ENCODE measurements at regions not wholly inside any gene's neighbourhood (a gene's known extent, or its start where the extent isn't known, plus 50 kb on each side); places are given as distances from the start of the nearest gene placed in this dataset.

GRCh38 chr1:58895082-58895481 is 111.2 kb upstream of the JUN start:
- DNase-seq, result no peak

GRCh38 chr1:58895559-58896145 is 111.8 kb upstream of the JUN start:
- DNase-seq, result peak; percentile 54

DNA sequence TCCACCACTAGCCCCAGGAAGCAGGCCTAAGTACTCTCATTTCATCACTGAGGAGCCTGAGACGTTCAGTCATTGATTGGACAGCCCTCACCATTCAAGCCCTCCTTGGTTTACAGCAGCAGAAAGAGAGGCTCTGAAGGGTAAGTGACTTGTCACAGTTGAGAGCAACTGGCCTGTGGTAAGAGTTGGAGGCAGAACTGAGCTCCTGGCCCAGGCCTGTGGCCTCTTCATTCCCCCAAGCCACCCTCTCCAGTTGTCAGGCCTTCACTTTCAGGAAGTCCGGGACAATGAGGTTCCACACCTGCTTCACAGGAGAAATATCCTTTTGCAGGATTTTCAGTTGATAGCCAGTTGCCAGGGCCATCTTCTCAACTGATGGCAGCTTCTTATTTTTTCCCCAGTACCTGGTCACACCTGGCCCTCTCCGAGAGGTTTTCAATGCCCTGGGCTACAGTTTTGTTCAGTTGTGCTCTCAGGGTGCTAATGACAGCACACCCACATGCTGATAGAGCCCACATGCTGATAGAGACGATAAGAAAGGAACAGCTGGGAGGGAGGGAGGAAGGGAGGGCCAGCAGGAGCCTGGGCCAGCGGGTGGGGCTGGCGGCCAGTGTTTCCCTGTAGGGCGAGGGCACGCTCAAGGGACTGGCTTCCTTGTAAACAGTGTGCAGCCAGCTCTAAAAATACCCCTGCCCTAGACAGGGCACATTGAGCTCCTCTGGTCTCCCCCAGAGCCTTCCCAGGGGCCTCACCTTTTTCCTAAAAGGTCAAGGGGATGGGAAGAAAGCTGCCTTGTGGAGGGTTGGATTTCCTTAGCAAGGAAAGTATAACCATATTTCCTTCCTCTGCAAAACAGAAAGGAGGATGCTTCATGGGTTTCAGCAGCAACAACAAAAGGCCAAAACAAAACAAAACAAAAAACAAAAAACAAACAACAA is 112.7 kb upstream of the JUN start:
- peak; percentile 81 for DNase-seq

DNA sequence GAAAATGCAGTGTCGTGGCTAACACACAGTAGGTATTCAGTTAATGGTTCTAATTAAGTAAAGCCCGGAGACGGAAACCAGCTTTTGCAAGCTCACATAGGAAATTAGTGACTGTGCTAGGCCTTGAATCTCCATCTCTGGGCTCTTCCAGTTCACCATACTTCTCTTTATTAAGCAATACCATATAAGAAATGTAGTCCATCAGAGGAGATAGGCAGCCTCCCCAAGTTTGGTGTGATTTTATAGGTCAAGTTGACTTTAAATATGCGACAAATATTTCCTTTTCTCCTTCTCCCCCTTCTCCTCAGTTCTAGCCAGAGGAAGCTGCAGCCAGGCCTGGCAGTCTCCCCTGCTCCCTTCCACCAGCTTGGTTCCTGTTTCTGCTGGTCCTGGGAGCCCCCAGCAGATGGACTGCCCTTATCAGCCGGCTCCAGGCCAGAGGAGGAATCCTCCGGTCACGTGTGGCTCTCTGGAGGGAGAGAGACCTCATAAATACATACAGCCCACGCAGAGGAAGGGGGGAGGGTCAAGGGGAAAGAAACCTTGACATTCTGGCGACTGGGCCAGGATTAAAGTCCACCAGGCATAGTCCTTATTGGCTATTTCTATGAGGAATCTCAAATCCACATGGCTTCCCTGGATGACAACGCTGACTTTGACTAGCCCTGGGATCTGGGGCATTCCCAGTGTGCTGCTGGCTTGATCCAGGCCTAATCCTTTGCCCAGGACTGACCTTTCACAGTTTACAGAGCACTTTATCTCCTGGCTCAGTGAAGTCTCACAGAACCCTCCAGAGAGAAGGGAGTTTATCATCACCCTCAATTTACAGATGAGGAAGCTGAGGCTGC is 115.1 kb upstream of the JUN start:
- DNase-seq, result peak; percentile 90

GRCh38 chr1:58899587-58900271 is 115.9 kb upstream of the JUN start:
- DNase-seq, result no peak

DNA sequence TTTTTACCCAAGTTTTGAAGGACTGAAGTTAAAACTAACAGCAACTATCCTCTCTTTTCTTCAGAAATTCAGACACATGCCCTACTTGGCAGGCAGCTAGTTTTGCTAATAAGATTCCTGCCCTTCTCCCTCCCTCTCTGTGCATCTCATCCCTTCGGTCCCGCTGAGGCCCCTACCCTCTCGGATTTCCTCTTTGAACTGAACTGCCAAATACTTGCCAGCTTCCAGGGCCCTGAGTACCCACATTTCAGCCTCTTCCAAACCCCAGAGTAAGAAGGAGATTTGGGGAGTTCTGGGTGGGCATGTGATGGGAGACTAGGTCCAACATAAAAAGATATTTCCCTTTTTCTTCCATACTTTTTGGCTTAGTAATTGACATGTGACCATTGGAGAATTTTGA is 116.5 kb upstream of the JUN start:
- DNase-seq, result no peak

- no peak for DNase-seq
Observed at GRCh38 chr1:58901008-58901407, 117.2 kb upstream of the JUN start.

GRCh38 chr1:58902830-58903513 is 119.1 kb upstream of the JUN start:
- DNase-seq, result no peak

DNA sequence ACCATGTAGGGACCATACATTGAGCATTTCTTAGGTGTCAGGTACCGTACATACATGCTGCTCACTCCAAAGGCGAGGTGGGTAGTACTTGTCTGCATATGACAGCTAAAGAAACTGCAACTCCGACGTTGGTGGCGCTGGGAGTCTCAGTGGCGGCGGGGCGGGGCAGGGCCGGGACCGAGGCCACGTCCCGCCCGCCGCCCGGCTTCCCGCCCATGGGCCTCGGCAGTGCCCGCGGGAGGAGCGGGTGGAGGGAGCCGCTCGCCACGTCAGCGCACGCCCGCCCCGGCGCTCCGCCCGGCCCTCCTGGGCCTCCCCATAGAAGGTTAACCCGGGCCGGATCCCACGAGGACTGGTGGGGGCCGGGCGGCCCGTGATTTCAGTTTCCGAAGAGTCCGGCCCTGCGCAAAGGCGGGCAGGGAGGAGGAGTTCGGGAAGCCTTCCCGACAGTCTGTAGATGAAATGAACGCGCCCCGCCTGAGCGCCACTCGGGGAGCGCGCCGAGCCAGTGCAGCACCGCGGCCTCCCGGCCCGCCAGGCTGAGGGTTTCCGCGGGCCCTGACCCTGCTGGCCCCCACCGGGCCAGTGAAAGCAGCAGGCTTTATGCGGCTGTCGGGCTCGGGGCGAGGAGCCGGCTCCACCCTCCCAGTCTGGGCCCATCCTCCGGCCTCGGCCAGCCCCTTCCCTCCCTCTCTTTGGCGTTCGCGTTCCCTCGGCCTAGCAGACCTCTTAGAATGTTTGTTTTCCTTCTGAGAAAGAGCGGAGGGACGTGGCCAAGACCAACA is 119.9 kb upstream of the JUN start:
- peak; percentile 90 for DNase-seq

GRCh38 chr1:58904299-58905125 is 120.7 kb upstream of the JUN start:
- no peak for DNase-seq

- no peak for DNase-seq
Observed at GRCh38 chr1:58905126-58905490, 121.3 kb upstream of the JUN start.

DNA sequence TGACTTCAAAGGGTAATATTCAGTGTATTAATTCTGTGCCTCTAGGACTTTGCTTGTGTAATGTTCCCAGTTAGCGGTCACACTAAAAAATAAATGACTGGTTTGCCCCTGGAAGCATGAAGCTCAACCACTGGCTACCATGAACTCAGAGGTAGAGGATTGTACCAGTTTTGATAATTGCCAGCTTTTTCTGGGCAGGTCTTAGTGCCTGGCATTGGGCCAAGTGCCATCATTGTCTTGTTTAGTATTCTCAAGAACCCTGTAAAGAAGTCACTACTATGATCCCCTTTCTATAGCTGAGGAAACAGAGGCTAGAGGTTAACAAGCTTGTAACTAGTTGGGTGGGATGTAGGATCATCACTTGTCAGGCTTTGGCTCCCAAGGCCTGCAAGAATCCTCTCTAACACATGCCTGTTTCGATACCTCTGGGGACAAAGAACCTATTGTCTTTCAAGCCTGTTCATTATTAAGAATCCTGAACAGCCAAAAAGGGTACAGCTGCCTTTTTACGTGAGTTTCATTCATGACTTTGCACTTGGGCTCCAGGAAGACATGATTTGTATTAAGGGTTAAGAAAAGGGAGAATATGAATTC is 121.9 kb upstream of the JUN start:
- DNase-seq, result no peak

DNA sequence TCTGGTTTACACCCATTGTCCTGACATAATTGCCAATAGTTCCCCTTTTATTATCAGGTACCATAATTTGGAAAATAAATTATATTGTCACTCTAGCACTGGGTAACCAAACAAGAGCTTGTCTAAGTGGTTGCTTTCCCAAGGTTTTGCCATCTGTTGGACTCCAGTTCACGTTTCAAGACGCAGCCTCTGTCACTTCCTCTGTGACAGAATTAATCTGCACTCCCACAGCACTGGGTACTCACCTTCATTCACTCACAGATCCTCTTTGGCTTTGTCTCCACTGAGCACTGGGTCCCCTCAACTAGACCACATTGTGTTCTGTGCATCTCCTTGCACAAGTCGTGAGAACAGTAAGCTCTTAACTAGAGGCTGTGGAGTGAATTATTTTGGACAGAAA is 123.6 kb upstream of the JUN start:
- no peak for DNase-seq

GRCh38 chr1:58908561-58909560 is 125.0 kb upstream of the JUN start:
- no peak for DNase-seq

GRCh38 chr1:58909914-58910681 is 126.3 kb upstream of the JUN start:
- no peak for DNase-seq

DNA sequence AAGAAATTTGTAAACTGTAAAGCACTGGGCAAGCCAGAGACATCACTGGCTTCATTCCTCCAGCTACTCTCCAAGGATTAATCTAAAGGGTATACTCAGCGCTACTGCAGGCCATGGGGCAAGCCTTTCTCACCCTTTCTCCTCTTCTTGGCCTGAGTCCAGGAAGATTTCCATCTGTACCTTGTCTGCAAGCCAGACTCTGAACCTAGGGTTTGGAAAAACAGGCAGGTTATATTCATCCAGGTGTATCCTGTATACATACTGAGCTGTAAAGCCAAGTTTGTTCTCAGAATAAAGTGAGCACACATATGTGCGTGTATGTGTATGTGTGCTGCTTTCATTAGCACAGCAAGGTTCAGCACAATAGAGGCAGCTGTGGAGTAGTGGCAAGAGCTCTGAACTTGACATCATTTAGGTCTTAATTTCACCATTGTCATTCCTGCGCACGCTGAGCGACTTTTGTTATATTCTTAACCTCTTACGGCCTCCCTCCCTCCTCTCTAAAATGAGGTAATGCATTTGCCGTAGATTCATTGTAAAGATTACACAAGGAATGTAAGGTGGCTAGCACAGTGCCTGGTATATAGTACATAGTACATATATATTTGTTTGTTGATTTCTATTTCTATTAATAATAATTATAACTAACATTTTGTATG is 128.1 kb upstream of the JUN start:
- no peak for DNase-seq

GRCh38 chr1:58914925-58915324 is 131.1 kb upstream of the JUN start:
- no peak for DNase-seq

- no peak for DNase-seq
Observed at GRCh38 chr1:58917436-58917835, 133.6 kb upstream of the JUN start.

Data from islet precursor cell (in vitro differentiated cells).